ENCODE measurements at regions not wholly inside any gene's neighbourhood (a gene's known extent, or its start where the extent isn't known, plus 50 kb on each side); places are given as distances from the start of the nearest gene placed in this dataset.

- TF ChIP-seq CTCF (IDR thresholded peaks at IDR 0.05; ENCODE audit: insufficient read depth, low read length, poor library complexity, severe bottlenecking) = no peak
- no peaks in the 10 kb centered on the region for H3K27me3 ChIP-seq (ENCODE audit: control insufficient read depth, insufficient read depth, low read length)
These were observed 91.2 kb downstream of the SOX9 start for GRCh38 chr17:72212041-72212440.

GRCh38 chr17:72215490-72215889 is 94.7 kb downstream of the SOX9 start:
- DNase-seq (ENCODE audit: low read depth) = no peak
- Histone ChIP-seq H3K27me3 (ENCODE audit: control insufficient read depth, insufficient read depth, low read length) (peaks cover 17% of the 10 kb centered on the region), H3K4me3 (ENCODE audit: low read depth, low read length) (no peak overlapping the region), H3K36me3 (ENCODE audit: control insufficient read depth, insufficient read depth, low read length) (no peaks in the 10 kb centered on the region)
- TF ChIP-seq CTCF (IDR thresholded peaks at IDR 0.05; ENCODE audit: insufficient read depth, low read length, poor library complexity, severe bottlenecking) = no peak

More at GRCh38 chr17:72212041-72212440, 91.2 kb downstream of the SOX9 start:
- no peak for DNase-seq (ENCODE audit: low read depth)
- no peak overlapping the region for H3K4me3 ChIP-seq (ENCODE audit: low read depth, low read length)
- H3K36me3 ChIP-seq (ENCODE audit: control insufficient read depth, insufficient read depth, low read length) = no peaks in the 10 kb centered on the region

- DNase-seq (ENCODE audit: low read depth) = no peak
- Histone ChIP-seq H3K36me3 (ENCODE audit: control insufficient read depth, insufficient read depth, low read length) (no peaks in the 10 kb centered on the region), H3K4me3 (ENCODE audit: low read depth, low read length) (no peak overlapping the region), H3K27me3 (ENCODE audit: control insufficient read depth, insufficient read depth, low read length) (peaks cover 19% of the 10 kb centered on the region)
- TF ChIP-seq CTCF (IDR thresholded peaks at IDR 0.05; ENCODE audit: insufficient read depth, low read length, poor library complexity, severe bottlenecking) = no peak
These were observed 95.1 kb downstream of the SOX9 start for GRCh38 chr17:72215928-72216327.

- Histone ChIP-seq H3K4me3 (ENCODE audit: low read depth, low read length) (peak overlapping the region; percentile 22), H3K27me3 (ENCODE audit: control insufficient read depth, insufficient read depth, low read length) (peaks cover 19% of the 10 kb centered on the region), H3K36me3 (ENCODE audit: control insufficient read depth, insufficient read depth, low read length) (no peaks in the 10 kb centered on the region)
- no peak for DNase-seq (ENCODE audit: low read depth)
- TF ChIP-seq CTCF (IDR thresholded peaks at IDR 0.05; ENCODE audit: insufficient read depth, low read length, poor library complexity, severe bottlenecking) = no peak
These were observed 98.5 kb downstream of the SOX9 start for GRCh38 chr17:72219137-72219823.

- peaks cover 19% of the 10 kb centered on the region for H3K27me3 ChIP-seq (ENCODE audit: control insufficient read depth, insufficient read depth, low read length)
- no peak for DNase-seq (ENCODE audit: low read depth)
- no peaks in the 10 kb centered on the region for H3K36me3 ChIP-seq (ENCODE audit: control insufficient read depth, insufficient read depth, low read length)
- peak overlapping the region; percentile 22 for H3K4me3 ChIP-seq (ENCODE audit: low read depth, low read length)
- TF ChIP-seq CTCF (IDR thresholded peaks at IDR 0.05; ENCODE audit: insufficient read depth, low read length, poor library complexity, severe bottlenecking) = no peak
These were observed 99.1 kb downstream of the SOX9 start for GRCh38 chr17:72219824-72220493.
